Activated CD8-positive, alpha-beta memory T cell treated with anti-CD3 and anti-CD28 coated beads, Interleukin-2, amount 50 U/mL, for 1 hour (primary cell): ENCODE measurements at regions not wholly inside any gene's neighbourhood (a gene's known extent, or its start where the extent isn't known, plus 50 kb on each side); places are given as distances from the start of the nearest gene placed in this dataset.

Experiments used
- DNase-seq: peaks from one replicate; pipeline ENCODE4 v3.0.0-alpha.2; 2020; ENCODE audit errors: extremely low read depth

DNA sequence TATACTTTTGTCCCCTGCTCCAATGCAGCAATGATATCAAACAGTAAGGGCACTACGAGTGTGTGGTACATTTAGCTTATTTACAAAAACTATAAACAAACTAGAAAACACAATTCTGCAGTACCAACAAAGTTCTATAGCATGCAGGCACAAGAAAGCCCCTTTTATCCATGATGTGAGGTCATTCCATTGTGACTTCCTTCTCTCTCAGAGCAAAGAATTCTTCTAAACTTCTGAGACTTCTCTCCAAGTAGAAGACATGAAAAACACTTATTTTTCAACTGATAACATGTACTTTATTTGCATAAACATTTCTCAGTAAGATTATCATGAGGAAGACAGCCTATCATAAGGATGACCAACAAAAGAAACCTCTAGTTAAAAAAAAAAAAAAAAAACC is 569.8 kb downstream of the TLE1 start:
- DNase-seq, result no peak

DNA sequence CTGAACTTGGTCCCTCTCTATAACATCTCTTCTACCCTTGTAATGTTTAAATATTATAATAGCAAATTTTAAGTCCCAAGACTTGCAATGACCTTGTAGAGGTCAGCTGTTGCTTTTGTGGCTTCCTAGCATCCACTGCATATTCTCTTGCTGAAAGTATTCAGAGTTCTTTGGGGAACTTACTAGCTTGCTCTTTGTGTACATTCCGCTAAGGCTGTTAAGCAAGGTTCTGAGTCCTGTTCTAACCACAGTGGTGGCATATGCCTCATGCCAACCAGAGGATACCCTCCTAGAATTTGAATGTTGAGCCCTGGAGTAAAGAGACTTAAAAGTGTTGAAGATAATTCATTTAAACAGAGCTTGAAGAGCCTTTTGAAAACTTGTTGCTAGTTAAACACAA is 570.9 kb downstream of the TLE1 start:
- DNase-seq, result no peak

DNA sequence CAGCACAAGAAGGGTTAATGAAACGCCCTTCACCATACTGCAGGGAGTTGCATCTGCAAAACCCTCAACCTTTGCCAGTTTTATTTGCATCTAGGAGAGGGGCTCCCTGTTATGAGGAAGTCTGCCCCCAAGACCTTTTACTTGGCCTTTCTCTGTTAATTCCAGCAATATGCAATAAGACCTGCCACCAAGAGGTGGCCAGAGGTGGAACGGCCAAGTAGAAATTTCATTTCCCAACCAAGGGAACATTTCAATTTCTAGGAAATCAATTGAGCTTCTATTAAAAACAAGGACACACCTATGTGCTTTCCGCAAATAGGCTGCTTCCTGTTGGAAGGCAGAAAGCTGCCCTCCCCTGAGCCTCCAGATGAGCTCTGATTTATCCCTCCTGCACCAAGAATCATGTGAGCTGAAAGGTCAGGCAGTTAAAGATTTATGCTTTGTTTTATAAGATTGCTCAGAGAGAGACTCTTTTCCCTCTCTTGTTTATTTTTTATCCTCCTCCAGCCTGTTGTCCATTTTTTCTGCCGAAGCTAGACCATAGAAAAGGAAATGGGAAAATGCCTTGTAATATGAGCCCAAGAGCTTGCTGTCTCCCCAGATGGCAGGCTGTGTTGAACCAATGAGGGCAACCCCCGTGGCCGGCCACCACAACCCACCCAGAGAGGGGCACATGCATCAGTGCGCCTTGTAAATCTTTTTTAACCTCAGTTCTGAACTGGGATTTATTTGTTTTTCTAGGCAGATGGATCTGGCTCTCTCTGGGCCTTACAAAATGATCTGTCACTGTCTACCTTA is 572.8 kb downstream of the TLE1 start:
- no peak for DNase-seq

DNA sequence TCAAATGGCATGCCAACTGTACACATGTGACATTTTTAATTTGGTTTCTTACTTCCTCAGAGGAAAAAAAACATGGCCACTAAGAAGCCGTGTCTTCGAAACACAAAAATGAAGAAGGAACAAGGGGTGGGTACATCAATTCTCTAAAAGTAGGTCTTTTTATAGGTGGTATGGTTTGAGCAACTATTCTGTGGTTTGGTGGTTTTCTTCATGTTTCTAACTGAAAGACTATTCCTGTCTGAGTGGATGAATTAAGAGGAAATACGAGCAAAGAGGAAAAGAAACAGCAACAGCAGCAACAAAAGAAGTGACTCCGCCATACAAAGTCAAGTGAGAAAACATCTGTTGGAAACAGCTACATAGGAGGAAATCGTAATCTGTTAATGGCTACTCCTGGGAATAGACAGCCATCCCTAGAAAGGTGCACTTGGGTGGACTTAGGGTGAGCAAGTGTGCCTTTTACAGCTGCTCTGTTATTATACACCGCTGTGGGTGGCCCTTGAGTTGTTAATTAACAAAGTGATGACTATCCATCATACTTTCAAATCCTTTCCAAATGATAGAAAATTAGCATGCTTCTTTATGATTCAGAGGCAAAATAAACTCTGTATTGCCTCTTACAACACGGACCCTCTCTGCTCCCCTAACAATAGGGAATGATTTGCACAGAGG is 575.8 kb downstream of the TLE1 start:
- no peak for DNase-seq

DNA sequence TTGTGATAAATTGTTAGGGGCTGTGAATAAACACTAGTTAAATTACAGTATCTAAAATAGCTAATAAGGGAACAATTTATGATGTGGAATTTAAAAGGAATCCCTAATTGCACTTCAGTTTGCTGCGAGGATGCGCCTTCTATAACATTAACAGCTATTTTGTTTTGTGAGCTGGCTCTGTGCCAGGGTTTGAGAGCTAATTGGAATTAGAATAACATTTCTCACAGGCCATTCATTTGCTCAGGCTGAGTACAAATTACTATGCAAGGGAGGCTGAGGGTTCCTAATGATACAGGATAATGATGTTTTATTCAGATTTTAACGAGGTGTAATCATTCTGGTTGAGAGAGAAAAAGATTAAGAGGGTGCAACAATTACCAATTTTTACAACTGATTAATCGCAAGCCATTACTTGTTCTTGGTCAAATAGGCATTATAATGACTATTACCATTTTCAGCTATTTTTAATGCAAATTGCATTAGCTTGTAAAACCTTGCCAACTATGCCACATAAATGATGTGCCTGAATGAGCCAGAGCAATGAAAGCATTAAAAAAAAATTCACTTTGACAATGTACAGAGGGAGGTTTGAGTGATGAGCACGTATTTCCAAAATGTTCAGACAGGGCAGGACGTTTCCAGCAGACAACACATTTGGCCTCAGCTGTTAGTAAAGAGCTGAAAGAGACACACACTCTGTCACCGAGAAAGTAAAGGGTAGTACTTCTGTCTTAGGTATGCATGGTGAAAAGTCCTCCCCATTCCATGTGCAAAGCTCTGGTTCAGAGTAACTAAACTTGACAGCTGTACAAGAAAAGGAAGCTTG is 576.5 kb downstream of the TLE1 start:
- no peak for DNase-seq

DNA sequence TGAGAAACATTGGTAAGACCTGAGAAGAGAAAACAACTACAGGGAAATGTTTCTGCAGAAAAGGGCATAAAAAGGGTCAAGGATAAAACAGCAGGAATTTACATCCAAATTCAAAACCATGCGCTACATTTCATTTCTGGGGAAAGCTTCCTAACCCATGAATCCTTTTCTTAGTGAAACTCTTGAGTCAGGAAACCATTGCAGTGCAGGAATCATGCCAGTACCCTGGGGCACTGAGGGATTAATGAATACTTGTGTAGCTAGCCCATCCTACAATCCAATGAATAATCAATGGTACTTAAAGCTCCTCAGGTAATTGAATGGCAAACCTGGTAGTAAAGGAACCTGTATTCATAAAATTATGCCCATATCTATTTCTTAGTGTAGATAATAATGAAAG is 580.5 kb downstream of the TLE1 start:
- no peak for DNase-seq

DNA sequence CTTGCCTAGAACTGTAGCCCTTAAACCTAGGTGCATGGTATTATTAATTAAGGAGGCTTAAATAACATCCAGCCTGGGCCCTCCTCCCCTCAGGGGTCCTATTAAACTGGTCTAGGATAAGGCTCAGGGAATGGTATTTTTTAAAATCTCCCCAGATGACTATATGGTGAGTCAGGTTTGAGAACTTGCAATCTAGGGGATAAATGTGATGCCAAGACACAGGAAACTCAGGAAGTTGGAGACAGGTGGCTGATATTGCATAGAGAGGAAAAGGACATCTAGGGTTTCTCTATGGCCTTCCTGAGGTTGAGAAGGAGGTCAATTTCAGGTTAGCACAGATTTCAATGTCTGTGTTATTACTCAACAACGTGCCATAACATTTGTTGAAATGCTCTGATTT is 581.0 kb downstream of the TLE1 start:
- DNase-seq, result no peak

DNA sequence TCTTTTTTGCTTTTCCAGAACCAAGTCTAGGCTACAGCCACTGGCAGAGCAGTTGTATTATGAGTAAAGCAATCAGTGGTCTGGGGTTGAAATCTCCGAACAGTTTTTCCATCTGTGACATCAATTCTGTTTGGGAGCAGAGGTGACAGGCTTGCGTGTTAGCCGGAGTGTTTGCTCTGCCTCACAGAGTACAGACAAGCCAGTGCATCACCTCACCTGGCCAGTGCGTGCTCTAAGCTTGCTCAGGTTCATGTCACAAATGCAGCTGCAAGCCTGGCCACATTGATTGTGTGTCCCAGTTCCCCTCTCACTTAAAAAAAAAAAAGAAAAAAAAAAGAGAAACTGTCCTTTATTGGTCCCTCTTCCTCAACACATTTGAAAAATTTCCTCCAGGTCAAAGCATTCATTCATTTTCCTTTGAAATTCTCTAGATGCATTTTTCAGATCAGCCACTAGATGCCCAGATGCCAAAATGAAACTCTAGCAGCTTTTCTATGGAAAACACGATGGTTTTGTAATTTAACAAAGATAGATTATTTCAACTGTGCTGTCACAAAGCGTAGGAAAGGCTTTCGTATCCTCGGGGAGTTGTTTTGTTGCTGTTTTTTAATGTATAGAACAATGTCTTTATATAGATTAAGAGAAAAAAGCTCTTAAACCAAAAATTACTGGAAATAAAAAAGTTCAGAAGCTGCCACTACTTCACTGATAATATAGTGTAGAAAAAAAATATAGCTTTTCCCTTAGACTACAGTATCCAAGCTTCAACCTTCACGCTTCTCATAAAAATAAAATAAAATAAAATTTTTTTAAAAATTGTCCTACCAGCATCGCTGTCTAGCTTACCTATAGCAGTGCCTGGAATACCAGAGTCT is 585.5 kb downstream of the TLE1 start:
- no peak for DNase-seq

DNA sequence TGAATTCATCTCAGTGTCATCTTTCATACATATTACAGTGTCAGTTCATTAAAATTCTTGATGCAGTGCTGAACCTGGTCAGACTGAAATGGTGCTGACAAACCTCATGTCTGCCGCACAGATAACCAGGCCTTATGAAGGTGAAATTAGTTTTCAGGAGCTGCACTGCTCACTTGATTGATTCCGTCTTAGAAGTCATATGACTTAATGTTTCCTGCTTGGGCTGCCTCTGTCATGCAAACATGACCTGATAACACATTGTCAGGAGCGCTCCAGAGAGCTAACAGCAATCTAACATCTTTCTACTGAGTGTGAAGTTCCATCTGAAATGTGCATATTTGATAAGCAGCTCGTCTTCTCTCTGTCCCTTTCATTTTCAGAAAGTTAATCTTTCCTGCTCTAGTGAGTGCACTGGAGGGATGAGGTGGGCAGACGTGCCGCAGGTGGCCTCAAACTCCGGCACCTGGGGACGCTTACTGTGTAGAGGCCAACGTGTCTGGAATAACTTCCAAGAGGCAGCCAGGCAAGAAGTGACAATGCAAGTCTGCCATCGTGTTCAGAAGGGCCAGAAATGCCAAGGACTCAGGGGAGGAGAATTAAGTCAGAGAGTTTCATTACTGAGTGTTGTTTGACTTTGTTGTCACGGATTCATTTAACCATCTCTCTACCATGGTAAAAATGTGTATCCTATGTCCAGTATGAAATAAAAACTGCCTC is 592.1 kb downstream of the TLE1 start:
- no peak for DNase-seq

DNA sequence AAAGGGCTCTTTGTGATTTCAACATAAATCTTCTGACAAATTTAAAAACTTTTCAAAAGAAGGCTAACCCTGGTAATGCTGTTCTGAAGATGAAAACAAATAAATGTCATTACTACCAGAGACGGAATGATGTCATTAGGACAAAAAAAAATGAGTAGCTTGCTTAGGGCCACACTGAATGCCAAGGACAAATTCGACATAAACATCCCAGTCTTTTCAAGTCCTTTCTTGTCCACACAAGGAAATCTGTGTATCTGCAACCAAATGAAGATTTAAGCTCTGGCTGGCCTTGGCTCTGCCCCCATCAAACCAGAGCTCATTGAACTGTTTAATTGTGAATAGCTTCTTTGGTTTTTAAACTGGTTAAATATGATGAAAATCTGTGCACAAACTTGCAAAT is 592.7 kb downstream of the TLE1 start:
- no peak for DNase-seq

DNA sequence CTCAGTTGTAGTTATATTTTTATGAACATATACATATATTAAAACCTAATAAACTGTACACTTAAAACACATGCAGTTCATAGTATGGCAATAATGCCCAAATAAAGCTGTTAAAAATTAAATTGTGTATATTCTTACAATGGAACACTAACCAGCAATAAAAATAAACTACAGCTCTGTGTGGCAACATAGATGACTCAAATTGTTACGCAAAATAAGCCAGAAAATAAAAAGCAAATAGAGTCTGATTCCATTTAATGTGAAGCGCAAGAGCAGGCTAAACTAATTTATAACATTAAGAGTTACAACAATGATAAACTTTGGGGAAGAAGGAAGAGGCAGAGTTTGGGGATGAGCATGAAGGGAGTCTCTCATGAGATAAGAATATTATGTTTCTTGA is 597.3 kb downstream of the TLE1 start:
- no peak for DNase-seq

DNA sequence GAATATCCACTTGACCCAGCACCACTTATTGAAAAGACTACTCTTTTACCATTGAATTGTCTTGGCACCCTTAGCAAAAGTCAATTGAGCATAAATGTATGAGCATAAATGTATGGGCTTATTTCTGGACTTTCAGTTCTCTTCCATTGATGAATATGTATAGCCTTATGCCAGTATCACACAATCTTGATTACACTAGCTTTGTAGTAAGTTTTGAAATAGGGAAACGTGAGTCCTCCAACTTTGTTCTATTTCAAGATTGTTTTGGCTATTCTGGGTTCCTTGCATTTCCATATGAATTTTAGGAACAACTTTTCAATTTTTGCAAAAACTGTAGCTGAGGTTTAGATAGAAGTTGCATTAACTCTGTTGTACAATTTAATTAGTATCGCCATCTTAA is 601.0 kb downstream of the TLE1 start:
- no peak for DNase-seq

DNA sequence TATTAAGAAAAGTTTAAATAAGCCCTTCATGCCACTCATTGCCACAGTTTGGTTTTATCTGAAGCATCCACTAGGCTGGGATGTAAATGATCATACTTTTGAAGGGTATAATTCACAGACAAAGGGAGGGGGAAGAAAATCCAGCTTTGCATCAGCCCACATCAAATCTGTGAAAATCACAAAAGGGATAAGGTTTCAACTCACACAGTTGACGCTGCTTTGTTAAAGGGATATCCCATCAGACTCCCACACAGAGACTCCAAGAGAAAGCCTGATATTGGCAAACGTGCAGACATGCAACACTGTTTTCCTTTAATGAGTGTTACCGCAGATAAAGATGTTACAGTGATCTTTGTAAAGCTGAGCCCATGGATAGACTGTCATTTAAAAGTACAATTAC is 602.9 kb downstream of the TLE1 start:
- no peak for DNase-seq

DNA sequence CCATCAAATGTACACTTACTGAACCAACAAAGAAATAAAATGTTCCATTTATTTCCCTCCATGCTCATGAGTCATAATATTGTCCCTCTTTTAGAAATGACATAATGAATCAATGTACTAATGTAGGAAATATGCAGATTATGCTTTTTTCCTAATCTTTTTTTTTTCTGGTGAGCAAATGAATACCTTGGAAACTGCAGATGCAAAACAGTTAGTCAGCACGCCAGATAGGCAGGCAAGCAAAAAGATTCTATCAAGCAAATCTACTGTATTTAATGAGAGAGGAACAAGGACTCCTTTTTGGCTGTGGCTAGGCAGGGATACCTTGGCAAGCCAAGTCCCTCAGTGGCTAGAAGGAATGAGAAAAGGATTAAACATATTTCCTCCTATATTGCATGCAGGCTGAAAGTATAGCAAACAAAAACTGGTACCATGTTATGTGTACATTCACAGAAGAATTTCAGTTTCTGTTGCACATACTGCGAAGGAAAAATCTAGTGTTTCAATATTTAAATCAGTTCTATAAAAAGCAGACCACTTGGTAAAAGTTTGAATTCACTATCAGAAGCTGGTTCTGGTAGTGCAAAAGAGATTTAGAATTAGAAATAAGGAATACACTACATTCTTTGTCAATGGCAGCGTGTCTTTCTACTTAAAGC is 605.4 kb downstream of the TLE1 start:
- DNase-seq, result no peak

DNA sequence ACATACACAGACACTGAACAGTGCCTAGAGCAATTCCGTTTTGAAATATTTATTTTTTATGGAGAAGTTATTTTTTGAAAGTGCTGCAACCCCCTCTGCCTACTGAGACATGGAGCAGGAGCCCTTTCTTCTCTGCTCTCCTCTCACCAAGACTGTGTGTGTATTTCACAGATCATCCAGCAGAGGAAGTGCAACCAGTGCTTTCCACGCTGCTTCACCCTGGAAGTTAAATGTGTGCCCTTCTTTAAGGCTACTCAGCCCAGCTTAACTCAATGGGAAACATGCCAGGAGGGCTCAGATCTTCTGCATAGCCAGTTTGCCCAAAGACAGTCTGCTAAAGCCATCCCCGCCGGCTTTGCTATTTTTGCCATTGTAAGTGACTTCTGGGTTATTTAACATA is 606.3 kb downstream of the TLE1 start:
- no peak for DNase-seq

DNA sequence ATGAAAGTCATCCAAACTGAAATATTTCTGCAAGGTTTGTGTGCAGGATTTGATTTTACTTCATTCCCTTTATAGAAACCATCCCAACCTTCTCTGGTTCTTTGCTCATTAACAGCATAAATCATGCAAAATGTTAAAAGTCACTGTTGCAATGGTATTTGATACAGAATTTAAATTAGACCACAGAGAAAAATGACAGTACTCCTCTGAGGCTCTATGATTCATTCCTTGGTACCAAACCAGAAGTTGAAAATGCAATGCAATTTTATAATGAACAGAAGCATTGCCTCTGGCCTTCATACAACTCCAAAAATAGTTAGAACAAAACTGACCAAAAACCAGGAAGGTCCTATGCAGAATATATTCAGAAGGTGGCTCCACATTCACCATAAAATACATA is 607.1 kb downstream of the TLE1 start:
- DNase-seq, result no peak

DNA sequence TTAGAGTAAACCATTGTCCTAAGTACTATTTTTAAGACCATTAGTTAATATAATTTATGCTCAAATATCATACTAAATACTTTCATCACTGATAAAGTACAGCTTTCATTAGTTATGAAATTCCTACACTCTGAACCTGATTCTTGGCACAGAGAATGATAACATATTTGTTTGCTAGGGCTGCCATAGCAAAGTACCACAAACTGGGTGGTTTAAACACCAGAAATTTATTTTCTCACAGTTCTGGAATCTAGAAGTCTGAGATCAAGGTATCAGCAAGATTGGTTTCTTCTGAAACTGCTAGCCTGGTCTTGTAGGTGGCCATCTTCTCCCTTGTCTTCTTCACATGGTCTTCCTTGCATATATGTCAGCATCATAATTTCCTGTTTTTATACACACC is 608.4 kb downstream of the TLE1 start:
- DNase-seq, result no peak

DNA sequence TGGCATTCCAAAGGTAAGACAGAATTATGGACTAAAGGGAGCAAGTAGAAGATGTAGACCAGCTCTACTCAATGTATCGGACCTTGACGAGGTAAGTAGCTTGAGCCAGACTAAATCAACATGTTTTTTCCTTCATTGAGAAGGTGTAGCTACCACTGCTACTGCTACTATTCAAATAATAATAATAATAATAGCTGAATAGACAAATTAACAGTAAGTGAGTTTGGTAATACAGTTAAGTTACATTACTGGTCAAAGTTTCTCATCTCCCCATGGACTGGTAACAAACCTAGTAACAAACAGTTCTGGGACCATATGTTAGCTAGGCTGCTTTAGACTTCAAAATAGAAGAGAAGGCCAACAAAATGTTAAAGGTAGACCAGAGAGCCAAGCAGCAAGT is 609.2 kb downstream of the TLE1 start:
- no peak for DNase-seq

DNA sequence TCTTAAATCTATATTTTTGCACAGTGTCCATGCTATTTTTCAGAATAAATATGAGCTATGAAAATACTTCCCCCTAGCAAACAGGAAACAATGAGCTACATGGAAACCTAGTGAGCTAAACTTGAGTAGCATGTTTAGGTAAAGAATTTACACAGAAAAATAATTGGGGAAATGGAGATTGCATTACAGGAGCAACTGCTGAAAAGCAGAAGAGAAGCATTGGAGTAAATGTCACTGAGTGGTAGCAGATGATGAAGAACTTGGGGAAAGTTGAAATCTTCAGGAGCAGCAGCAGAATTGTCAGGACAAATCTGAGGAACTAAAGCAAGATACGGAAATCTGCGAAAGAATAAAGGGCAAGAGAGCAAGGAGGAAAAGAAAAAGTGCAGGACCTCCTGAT is 610.3 kb downstream of the TLE1 start:
- no peak for DNase-seq

DNA sequence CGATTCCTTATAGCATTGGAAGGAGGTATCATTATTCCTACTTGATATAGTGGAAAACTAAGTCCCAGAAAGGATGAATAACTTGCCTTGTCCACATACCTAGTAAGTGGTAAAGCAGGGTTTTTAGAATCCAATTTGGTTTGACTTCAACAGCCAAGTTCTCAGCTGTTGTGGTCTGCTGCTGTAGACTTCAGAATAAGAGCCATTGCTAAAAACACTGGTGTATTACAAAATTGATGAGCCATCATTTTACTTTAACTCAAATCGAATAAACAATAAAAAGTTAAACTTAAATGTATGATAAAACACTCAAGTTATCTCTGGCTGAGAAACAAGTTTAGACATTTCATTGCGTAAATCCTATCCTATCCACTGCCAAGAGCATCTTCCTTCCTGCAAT is 610.8 kb downstream of the TLE1 start:
- no peak for DNase-seq

DNA sequence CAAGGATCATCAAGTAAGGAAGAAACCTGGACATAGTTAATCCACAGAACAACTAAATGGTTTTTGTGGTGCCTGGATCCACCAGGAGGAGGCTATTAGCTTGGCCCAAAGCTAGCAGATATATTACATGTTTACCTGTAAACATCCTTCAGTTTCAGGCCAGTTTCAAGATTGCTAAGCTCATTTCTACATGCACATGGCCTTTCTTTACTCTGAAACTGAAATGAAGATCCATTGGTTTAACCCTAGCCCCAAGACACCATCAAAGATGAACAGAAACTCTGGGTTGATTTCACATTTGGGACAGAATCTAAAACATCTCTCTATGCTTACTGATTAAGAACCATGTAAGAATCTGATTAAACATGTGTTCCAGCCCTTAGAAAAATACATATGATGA is 611.8 kb downstream of the TLE1 start:
- DNase-seq, result no peak
